Endodermal cell (in vitro differentiated cells): ENCODE measurements at regions not wholly inside any gene's neighbourhood (a gene's known extent, or its start where the extent isn't known, plus 50 kb on each side); places are given as distances from the start of the nearest gene placed in this dataset.

Experiments used
- DNase-seq: peaks from one replicate; pipeline ENCODE4 v3.0.0-alpha.2; 2017
- H3K27ac ChIP-seq: 2 replicates; pipeline ENCODE4 v1.5.1; 2013; ENCODE audit warnings: mild to moderate bottlenecking, low read depth, low read length, moderate library complexity
- H3K27me3 ChIP-seq: 2 replicates; pipeline ENCODE4 v1.6.1; 2013; ENCODE audit warnings: mild to moderate bottlenecking, low read length, moderate library complexity; ENCODE audit not compliant: insufficient read depth, control insufficient read depth, poor library complexity, severe bottlenecking
- H3K36me3 ChIP-seq: 2 replicates; pipeline ENCODE4 v1.7.0; 2013; ENCODE audit warnings: mild to moderate bottlenecking, low read length, moderate library complexity; ENCODE audit not compliant: control insufficient read depth, insufficient read depth
- H3K4me1 ChIP-seq: one replicate; pipeline ENCODE4 v1.7.0; 2013; ENCODE audit warnings: low read length; ENCODE audit not compliant: control insufficient read depth, insufficient read depth
- H3K4me3 ChIP-seq: 2 replicates; pipeline ENCODE4 v1.5.1; 2013; ENCODE audit warnings: mild to moderate bottlenecking, low read length, moderate library complexity
- H3K9ac ChIP-seq: 2 replicates; pipeline ENCODE4 v1.6.1; 2013; ENCODE audit warnings: mild to moderate bottlenecking, low read length, moderate library complexity; ENCODE audit not compliant: poor library complexity, severe bottlenecking; ENCODE audit errors: extremely low read depth
- H3K9me3 ChIP-seq: 2 replicates; pipeline ENCODE4 v1.6.1; 2013; ENCODE audit warnings: mild to moderate bottlenecking, low read length, moderate library complexity; ENCODE audit not compliant: control insufficient read depth
- H3K27ac Mint-ChIP-seq: 2 replicates; pipeline ENCODE4 v1.8.0; 2020; ENCODE audit warnings: mixed read lengths
- H3K27me3 Mint-ChIP-seq: 2 replicates; pipeline ENCODE4 v1.8.0; 2021; ENCODE audit warnings: mild to moderate bottlenecking, mixed read lengths; ENCODE audit not compliant: insufficient read depth
- H3K36me3 Mint-ChIP-seq: 2 replicates; pipeline ENCODE4 v1.8.0; 2020; ENCODE audit warnings: low read depth, mixed read lengths
- H3K4me1 Mint-ChIP-seq: 2 replicates; pipeline ENCODE4 v1.8.0; 2020; ENCODE audit warnings: mixed read lengths
- H3K4me3 Mint-ChIP-seq: 2 replicates; pipeline ENCODE4 v1.8.0; 2020; ENCODE audit warnings: mild to moderate bottlenecking, moderate library complexity, mixed read lengths
- H3K9me3 Mint-ChIP-seq: 2 replicates; pipeline ENCODE4 v1.8.0; 2020; ENCODE audit warnings: mild to moderate bottlenecking, mixed read lengths
- CTCF ChIP-seq: fragments of 200-600 bp; sonication (generic); conservative IDR thresholded peaks from 2 replicates; pipeline ENCODE4 v1.5.0; 2021; ENCODE audit warnings: antibody characterized with exemption, mild to moderate bottlenecking
- WGBS, 2 experiments: methylation state at CpG; one replicate each; pipeline versions ENCODE4 v1.1.5 to v1.1.7; 2013; ENCODE audit warnings: missing lambda C conversion rate in 2 of 2, mixed read lengths in 1 of 2; ENCODE audit not compliant: insufficient coverage in 1 of 2, insufficient read length in 1 of 2; 5-methylcytosine and 5-hydroxymethylcytosine counted together

- no peaks in the 10 kb centered on the region for H3K9me3 Mint-ChIP-seq
- H3K27me3 Mint-ChIP-seq: no peaks in the 10 kb centered on the region
- Histone ChIP-seq H3K4me3 (no peak overlapping the region), H3K9ac (no peak overlapping the region), H3K9me3 (no peaks in the 10 kb centered on the region), H3K4me1 (no peaks in the 10 kb centered on the region), H3K36me3 (no peaks in the 10 kb centered on the region), H3K27ac (no peak overlapping the region), H3K27me3 (no peaks in the 10 kb centered on the region)
- peaks cover 4% of the 10 kb centered on the region for H3K4me1 Mint-ChIP-seq
- no peak for TF ChIP-seq CTCF
- H3K36me3 Mint-ChIP-seq: no peaks in the 10 kb centered on the region
- WGBS, 2 experiments: 93 to 94% methylated on average over 3 to 5 of the region's 5 CpGs
- H3K4me3 Mint-ChIP-seq: no peak overlapping the region
- H3K27ac Mint-ChIP-seq: no peak overlapping the region
- DNase-seq: no peak
Observed at GRCh38 chr2:4972472-4972871, 719.7 kb upstream of the SOX11 start.

- H3K36me3 Mint-ChIP-seq: no peaks in the 10 kb centered on the region
- Histone ChIP-seq H3K27ac (no peak overlapping the region), H3K4me1 (no peaks in the 10 kb centered on the region), H3K9ac (no peak overlapping the region), H3K9me3 (no peaks in the 10 kb centered on the region), H3K4me3 (no peak overlapping the region), H3K36me3 (no peaks in the 10 kb centered on the region), H3K27me3 (no peaks in the 10 kb centered on the region)
- no peak overlapping the region for H3K27ac Mint-ChIP-seq
- H3K4me3 Mint-ChIP-seq: no peak overlapping the region
- DNase-seq: no peak
- TF ChIP-seq CTCF: no peak
- no peaks in the 10 kb centered on the region for H3K9me3 Mint-ChIP-seq
- H3K4me1 Mint-ChIP-seq: peaks cover 4% of the 10 kb centered on the region
- H3K27me3 Mint-ChIP-seq: no peaks in the 10 kb centered on the region
Observed at GRCh38 chr2:4973354-4973753, 718.8 kb upstream of the SOX11 start.

GRCh38 chr2:4973973-4974372 is 718.2 kb upstream of the SOX11 start:
- 97 to 100% methylated on average over 1 of the region's 2 CpGs for WGBS, 2 experiments

More at GRCh38 chr2:4973973-4974372, 718.2 kb upstream of the SOX11 start:
- no peak for DNase-seq
- Histone ChIP-seq H3K9ac (no peak overlapping the region), H3K27ac (no peak overlapping the region), H3K9me3 (no peaks in the 10 kb centered on the region), H3K27me3 (no peaks in the 10 kb centered on the region), H3K4me3 (no peak overlapping the region), H3K36me3 (no peaks in the 10 kb centered on the region), H3K4me1 (no peaks in the 10 kb centered on the region)
- Mint-ChIP-seq H3K27ac (no peak overlapping the region), H3K9me3 (no peaks in the 10 kb centered on the region), H3K4me3 (no peak overlapping the region), H3K4me1 (peaks cover 4% of the 10 kb centered on the region), H3K27me3 (no peaks in the 10 kb centered on the region), H3K36me3 (no peaks in the 10 kb centered on the region)
- no peak for TF ChIP-seq CTCF
